ENCODE measurements at regions not wholly inside any gene's neighbourhood (a gene's known extent, or its start where the extent isn't known, plus 50 kb on each side); places are given as distances from the start of the nearest gene placed in this dataset.

- TF ChIP-seq FOXM1 (IDR thresholded peaks at IDR 0.05; ENCODE audit: borderline replicate concordance) (no peak), NFRKB (IDR thresholded peaks at IDR 0.05) (no peak), TARDBP (IDR thresholded peaks at IDR 0.05) (no peak), HDGF (IDR thresholded peaks at IDR 0.05; ENCODE audit: borderline replicate concordance) (no peak), LEF1 (IDR thresholded peaks at IDR 0.05; ENCODE audit: borderline replicate concordance) (no peak), SP1 (IDR thresholded peaks at IDR 0.05) (no peak), BHLHE40 (IDR thresholded peaks at IDR 0.05; ENCODE audit: borderline replicate concordance) (no peak), PKNOX1 (IDR thresholded peaks at IDR 0.05) (no peak), SUZ12 (IDR thresholded peaks at IDR 0.05) (no peak), ARNT (IDR thresholded peaks at IDR 0.05) (no peak), ZNF384 (IDR thresholded peaks at IDR 0.05) (no peak), ELF4 (IDR thresholded peaks at IDR 0.05) (no peak), FOXA1 (IDR thresholded peaks at IDR 0.05) (no peak)
- ChIA-PET CTCF (no interaction called here), POLR2A (no interaction called here)
- no peak for DNase-seq (ENCODE audit: extremely low spot score)
Measured at GRCh38 chr5:4197151-4197550, 601.5 kb downstream of the IRX1 start.

GRCh38 chr5:4198461-4198860, 602.8 kb downstream of the IRX1 start:
- TF ChIP-seq SP1 (IDR thresholded peaks at IDR 0.05) (no peak), NFRKB (IDR thresholded peaks at IDR 0.05) (no peak), PKNOX1 (IDR thresholded peaks at IDR 0.05) (no peak), CTBP1 (IDR thresholded peaks at IDR 0.05; ENCODE audit: borderline replicate concordance) (no peak), FOXM1 (IDR thresholded peaks at IDR 0.05; ENCODE audit: borderline replicate concordance) (no peak), ARNT (IDR thresholded peaks at IDR 0.05) (no peak), FOXA1 (IDR thresholded peaks at IDR 0.05) (no peak), LEF1 (IDR thresholded peaks at IDR 0.05; ENCODE audit: borderline replicate concordance) (no peak), TARDBP (IDR thresholded peaks at IDR 0.05) (no peak), ZNF384 (IDR thresholded peaks at IDR 0.05) (no peak), SUZ12 (IDR thresholded peaks at IDR 0.05) (no peak), HDGF (IDR thresholded peaks at IDR 0.05; ENCODE audit: borderline replicate concordance) (no peak), ELF4 (IDR thresholded peaks at IDR 0.05) (no peak), L3MBTL2 (conservative IDR thresholded peaks at IDR 0.05) (no peak), BHLHE40 (IDR thresholded peaks at IDR 0.05; ENCODE audit: borderline replicate concordance) (no peak)
- CTCF ChIA-PET, result no interaction called here
- no peak for DNase-seq (ENCODE audit: extremely low spot score)
- POLR2A ChIA-PET, result no interaction called here

GRCh38 chr5:4199049-4199841, 603.6 kb downstream of the IRX1 start:
- no peak for DNase-seq (ENCODE audit: extremely low spot score)
- TF ChIP-seq LEF1 (IDR thresholded peaks at IDR 0.05; ENCODE audit: borderline replicate concordance) (no peak), ARNT (IDR thresholded peaks at IDR 0.05) (no peak), FOXK2 (IDR thresholded peaks at IDR 0.05) (no peak), ZNF384 (IDR thresholded peaks at IDR 0.05) (no peak), FOXM1 (IDR thresholded peaks at IDR 0.05; ENCODE audit: borderline replicate concordance) (no peak), PKNOX1 (IDR thresholded peaks at IDR 0.05) (no peak), NFRKB (IDR thresholded peaks at IDR 0.05) (no peak), SP1 (IDR thresholded peaks at IDR 0.05) (no peak), FOXA1 (IDR thresholded peaks at IDR 0.05) (no peak), HDGF (IDR thresholded peaks at IDR 0.05; ENCODE audit: borderline replicate concordance) (no peak), BHLHE40 (IDR thresholded peaks at IDR 0.05; ENCODE audit: borderline replicate concordance) (no peak), TARDBP (IDR thresholded peaks at IDR 0.05) (no peak), CTBP1 (IDR thresholded peaks at IDR 0.05; ENCODE audit: borderline replicate concordance) (no peak), ELF4 (IDR thresholded peaks at IDR 0.05) (no peak), SUZ12 (IDR thresholded peaks at IDR 0.05) (no peak), L3MBTL2 (conservative IDR thresholded peaks at IDR 0.05) (no peak)
- CTCF ChIA-PET, result no interaction called here
- POLR2A ChIA-PET, result no interaction called here

- POLR2A ChIA-PET, result no interaction called here
- TF ChIP-seq PKNOX1 (IDR thresholded peaks at IDR 0.05) (no peak), NFRKB (IDR thresholded peaks at IDR 0.05) (no peak), HDGF (IDR thresholded peaks at IDR 0.05; ENCODE audit: borderline replicate concordance) (no peak), CTBP1 (IDR thresholded peaks at IDR 0.05; ENCODE audit: borderline replicate concordance) (no peak), L3MBTL2 (conservative IDR thresholded peaks at IDR 0.05) (no peak), TARDBP (IDR thresholded peaks at IDR 0.05) (no peak), SUZ12 (IDR thresholded peaks at IDR 0.05) (no peak), FOXK2 (IDR thresholded peaks at IDR 0.05) (no peak), LEF1 (IDR thresholded peaks at IDR 0.05; ENCODE audit: borderline replicate concordance) (no peak), ZNF384 (IDR thresholded peaks at IDR 0.05) (no peak), BHLHE40 (IDR thresholded peaks at IDR 0.05; ENCODE audit: borderline replicate concordance) (no peak), FOXM1 (IDR thresholded peaks at IDR 0.05; ENCODE audit: borderline replicate concordance) (no peak), FOXA1 (IDR thresholded peaks at IDR 0.05) (no peak), ARNT (IDR thresholded peaks at IDR 0.05) (no peak), SP1 (IDR thresholded peaks at IDR 0.05) (no peak), ELF4 (IDR thresholded peaks at IDR 0.05) (no peak)
- no peak for DNase-seq (ENCODE audit: extremely low spot score)
- CTCF ChIA-PET, result no interaction called here
Measured at GRCh38 chr5:4203146-4203545, 607.5 kb downstream of the IRX1 start.

All from HEK293T (cell line).